Kidney capillary endothelial cell (primary cell): ENCODE measurements at regions not wholly inside any gene's neighbourhood (a gene's known extent, or its start where the extent isn't known, plus 50 kb on each side); places are given as distances from the start of the nearest gene placed in this dataset.
A peak's percentile ranks its signal among the peaks of the same experiment; 100 is the strongest.
"Not testable (repeated sequence)": the region's sequence is repeated elsewhere in the genome, so short reads cannot be mapped to it uniquely, and the experiment has no call there.

Source experiments
- DNase-seq: peaks from one replicate; pipeline ENCODE4 v3.0.0-alpha.2; 2018; ENCODE audit warnings: low spot score

GRCh38 chr13:66237411-66238062 is 992.6 kb downstream of the PCDH9 start:
- no peak for DNase-seq

- DNase-seq = no peak
Observed at GRCh38 chr13:66234159-66234558, 996.0 kb downstream of the PCDH9 start.

DNA sequence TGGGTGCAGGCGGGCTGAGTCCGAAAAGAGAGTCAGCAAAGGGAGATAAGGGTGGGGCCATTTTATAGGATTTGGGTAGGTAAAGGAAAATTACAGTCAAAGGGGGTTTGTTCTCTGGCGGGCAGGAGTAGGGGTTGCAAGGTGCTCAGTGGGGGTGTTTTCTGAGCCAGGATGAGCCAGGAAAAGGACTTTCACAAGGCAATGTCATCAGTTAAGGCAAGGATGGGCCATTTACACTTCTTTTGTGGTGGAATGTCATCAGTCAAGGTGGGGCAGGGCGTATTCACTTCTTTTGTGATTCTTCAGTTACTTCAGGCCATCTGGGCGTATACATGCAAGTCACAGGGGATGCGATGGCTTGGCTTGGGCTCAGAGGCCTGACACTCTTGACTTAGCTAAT is 998.2 kb downstream of the PCDH9 start:
- DNase-seq = not testable (repeated sequence)

GRCh38 chr13:66225072-66225471 is 1005.1 kb downstream of the PCDH9 start:
- DNase-seq = no peak

GRCh38 chr13:66224663-66225062 is 1005.5 kb downstream of the PCDH9 start:
- no peak for DNase-seq

- DNase-seq = no peak
Observed at GRCh38 chr13:66222926-66223325, 1007.2 kb downstream of the PCDH9 start.

DNA sequence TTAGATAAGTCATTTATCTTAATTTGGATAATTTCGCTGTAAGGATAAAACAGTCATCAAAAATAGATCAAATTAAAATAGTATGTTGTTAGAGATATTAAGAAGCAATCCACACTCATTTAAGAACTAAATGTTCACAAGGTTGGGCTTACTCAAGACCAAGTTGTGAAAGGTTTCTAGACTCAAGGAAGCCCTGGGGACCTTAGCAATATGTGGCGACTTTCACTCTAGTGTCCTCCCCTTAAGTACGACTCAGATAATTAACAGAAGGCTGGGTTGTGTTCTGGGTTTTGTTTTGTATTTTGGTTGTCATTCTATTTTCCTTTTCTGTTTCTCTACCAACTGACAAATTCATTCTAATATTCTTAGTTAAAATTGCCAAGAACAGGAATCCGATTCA is 1008.0 kb downstream of the PCDH9 start:
- no peak for DNase-seq

DNA sequence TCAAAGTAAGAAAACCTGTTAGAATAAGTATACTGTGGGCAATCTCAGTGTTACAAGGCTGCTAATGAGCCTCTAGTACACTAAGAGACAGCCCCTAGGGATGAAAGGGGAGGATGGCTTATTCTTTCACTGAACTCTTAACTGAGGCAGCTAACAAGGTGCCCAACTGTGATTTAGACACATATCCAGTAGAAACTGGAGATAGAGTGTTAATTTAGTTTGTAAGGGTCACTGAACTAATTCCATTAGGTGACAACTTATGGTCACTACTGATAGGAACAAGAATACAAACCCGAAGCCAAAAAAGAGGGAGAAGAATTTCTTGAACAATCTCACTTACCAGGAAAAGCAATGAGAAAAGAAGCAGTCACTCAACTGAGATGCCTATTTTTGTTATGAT is 1010.6 kb downstream of the PCDH9 start:
- DNase-seq = no peak

GRCh38 chr13:66218583-66218982 is 1011.6 kb downstream of the PCDH9 start:
- DNase-seq = no peak

DNA sequence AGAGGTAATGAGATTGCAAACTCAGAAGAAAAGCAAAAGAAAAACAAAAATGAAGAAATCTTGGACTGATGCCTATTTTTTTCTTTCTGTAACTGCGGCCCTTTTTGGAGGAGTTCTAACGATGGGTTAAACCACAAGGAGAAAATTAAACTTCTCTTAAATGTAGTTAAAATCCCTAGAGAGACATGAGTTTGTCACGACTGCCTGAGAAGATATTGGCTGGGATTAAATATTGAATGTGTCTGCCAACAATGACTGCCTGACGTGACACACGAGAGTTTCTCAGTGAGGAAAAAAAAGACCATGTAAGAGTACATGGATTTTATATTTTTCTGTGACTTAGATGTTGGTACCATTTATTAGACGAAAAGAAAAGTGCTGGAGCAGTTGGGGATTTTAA is 1013.4 kb downstream of the PCDH9 start:
- DNase-seq = no peak

DNA sequence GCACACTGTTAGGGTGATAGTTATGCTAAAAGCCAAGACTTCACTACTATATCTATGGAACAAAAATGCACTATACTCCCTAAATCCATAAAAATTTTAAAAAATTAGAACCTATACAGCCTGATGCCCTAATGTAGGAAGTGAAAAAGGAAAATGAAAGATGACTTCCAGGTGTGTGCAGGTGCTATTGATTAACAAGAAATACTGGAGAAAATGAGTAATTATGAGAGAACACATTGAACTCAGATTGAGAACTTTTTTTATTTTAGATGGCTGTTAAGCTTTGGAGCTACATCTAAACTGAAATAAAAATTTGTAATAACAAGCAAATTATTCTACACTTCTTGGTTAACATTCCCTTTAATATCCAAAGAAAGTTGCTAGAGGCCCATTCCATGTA is 1015.7 kb downstream of the PCDH9 start:
- DNase-seq = no peak

DNA sequence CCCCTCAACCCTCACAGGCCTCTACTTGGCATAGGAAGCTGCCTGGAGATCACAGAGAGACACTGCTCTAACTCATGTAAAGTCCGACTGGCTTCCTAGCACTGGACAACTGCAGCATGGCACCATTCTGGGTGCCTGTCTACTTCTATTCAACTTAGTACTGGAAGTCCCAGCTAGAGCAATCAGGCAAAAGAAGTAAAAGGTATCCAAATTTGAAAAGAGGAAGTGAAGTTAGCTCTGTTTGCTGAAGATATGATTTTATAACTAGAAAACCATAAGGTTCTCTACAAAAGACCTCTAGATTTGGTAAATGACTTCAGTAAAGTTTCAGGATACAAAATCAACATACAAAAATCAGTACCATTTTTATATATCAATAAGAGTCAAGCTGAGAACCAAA is 1017.6 kb downstream of the PCDH9 start:
- DNase-seq = no peak

DNA sequence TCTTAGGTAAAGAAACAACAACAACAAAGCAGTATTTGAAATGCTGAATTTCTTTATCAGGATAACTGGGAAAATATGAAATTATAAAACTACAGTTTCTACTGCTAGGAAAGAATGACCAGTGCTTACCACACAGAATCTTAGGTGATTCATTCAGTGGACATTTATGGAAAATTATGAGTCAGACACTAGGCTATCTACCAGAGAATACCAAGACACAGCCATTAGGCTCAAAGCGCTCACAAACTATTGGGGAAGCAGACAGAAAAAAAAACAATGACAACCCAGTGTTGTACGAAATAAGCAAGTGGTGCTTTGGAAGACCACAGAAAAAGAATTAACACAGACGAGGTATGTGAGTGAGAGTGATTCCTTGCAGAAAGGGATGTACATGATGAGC is 1019.5 kb downstream of the PCDH9 start:
- peak; percentile 48 for DNase-seq

- DNase-seq = no peak
Observed at GRCh38 chr13:66208589-66208988, 1021.5 kb downstream of the PCDH9 start.

DNA sequence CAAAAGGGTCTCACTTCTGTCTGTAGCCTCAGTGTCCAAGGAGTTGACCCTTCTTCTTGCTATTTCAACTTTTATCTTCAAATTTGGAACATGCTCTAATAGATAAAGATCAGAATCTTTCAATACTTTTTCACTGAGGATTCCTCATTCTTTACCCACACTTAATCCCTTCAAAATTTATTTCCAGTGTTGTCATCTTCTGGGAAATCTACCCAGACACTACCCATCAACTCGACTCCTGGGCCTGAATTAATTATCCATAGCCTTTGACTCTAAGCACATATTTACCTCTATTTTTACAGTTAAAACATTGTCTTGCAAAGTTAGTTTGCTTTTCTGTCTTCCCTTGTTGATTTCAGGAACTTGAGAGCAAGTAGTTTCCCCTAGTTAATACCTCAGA is 1022.5 kb downstream of the PCDH9 start:
- no peak for DNase-seq

- DNase-seq = no peak
Observed at GRCh38 chr13:66205807-66206206, 1024.3 kb downstream of the PCDH9 start.

- DNase-seq = no peak
Observed at GRCh38 chr13:66200555-66200954, 1029.6 kb downstream of the PCDH9 start.

DNA sequence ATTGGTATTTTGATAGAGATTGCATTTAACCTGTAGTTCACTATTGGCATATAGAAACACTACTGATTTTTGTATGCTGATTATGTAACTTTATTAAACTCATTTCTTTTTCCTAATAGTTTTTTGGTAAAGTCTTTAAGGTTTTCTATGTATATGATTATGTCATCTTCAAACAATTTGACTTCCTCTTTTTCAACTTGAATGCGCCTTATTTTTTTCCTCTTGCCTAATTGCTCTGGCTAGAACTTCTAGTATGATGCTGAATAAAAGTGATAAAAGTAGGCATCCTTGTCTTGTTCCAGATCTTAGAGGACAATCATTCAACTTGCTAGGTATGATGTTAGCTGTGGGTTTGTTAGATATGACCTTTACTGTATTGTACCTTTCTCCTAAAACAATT is 1034.9 kb downstream of the PCDH9 start:
- DNase-seq = no peak

GRCh38 chr13:66189986-66190385 is 1040.2 kb downstream of the PCDH9 start:
- DNase-seq = no peak

GRCh38 chr13:66180836-66181235 is 1049.3 kb downstream of the PCDH9 start:
- DNase-seq = no peak

GRCh38 chr13:66171920-66172319 is 1058.2 kb downstream of the PCDH9 start:
- DNase-seq = no peak

DNA sequence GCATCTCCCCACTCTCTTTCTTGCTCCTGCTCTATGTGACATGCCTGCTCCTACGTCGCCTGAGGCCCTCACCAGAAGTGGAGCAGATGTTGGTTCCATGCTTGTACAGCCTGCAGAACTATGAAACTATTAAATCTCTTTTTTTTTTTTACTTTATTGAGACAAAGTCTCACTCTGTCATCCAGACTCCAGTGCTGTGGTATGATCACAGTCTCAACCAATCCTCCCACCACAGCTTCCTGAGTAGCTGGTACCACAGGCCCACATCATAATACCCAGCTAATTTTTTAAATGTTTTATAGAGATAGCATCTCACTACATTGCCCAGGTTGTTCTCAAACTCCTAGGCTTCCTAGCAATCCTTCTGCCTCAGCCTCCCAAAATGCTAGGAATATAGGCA is 1067.7 kb downstream of the PCDH9 start:
- DNase-seq = no peak

GRCh38 chr13:66159511-66159910 is 1070.6 kb downstream of the PCDH9 start:
- no peak for DNase-seq

DNA sequence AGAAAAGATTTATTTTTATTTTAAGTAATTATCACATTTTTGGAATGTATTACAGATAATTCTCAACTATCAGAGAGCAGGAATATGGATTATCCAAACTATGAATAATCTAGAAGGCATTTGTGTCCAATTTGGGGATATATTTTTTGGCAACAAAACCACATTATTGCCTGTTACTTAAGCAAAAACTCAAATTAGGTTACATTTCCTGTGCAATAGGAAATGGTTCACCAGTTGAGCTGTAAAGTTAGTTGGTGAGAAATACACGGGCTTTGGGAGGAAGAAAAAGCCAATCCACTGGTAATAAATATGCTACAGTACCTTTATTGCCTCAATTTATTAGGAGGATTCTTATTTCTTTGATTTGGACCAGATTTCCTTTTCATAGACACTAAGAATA is 1075.2 kb downstream of the PCDH9 start:
- peak; percentile 9 for DNase-seq

GRCh38 chr13:66154354-66154753 is 1075.8 kb downstream of the PCDH9 start:
- no peak for DNase-seq
